ENCODE measurements at regions not wholly inside any gene's neighbourhood (a gene's known extent, or its start where the extent isn't known, plus 50 kb on each side); places are given as distances from the start of the nearest gene placed in this dataset.

DNA sequence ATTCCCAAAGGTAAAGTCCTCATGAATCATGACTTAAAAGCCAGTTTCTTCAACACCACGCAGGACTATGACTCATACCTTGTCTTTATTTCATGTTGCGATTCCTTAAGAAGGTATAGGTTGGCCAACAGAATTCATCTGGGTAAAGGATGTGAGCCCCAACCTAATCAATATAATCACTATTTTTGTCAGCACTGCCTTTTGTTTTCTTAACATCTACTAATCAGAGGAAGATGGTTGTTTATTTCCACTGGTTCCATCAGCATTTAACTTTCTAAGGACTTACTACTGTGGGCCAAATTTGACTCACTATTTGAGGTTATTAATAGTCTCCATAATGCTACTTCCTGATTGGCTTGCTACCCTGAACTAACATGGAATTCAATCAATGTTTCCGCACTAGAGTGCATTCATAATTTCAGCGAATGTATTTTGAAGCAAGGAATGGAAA is 78.6 kb downstream of the SCG2 start:
- Mint-ChIP-seq H3K4me3 (no peak overlapping the region), H3K9me3 (peaks cover 0 to 5% (median 1%) of the 10 kb centered on the region in 8 donors), H3K4me1 (no peaks in the 10 kb centered on the region), H3K27me3 (no peaks in the 10 kb centered on the region), H3K36me3 (no peaks in the 10 kb centered on the region), H3K27ac (no peak overlapping the region)
- no peak overlapping the region for H3K4me3 ChIP-seq (ENCODE audit: low read length in 2 of 2)
- intact Hi-C loops (cut with micrococcal nuclease): no loop called here
- H3K36me3 ChIP-seq (ENCODE audit: insufficient read depth, low read length): no peaks in the 10 kb centered on the region
- H3K4me1 ChIP-seq (ENCODE audit: insufficient read depth, low read length): no peaks in the 10 kb centered on the region
- POLR2A ChIA-PET (ENCODE audit: partially characterized antibody): no interaction called here
- no peaks in the 10 kb centered on the region for H3K27me3 ChIP-seq (ENCODE audit: insufficient read depth, low read length)
- H3K27ac ChIP-seq (ENCODE audit: low read depth, low read length): no peak overlapping the region
- H3K9me3 ChIP-seq (ENCODE audit: control insufficient read depth in 1 of 2, low read length in 2 of 2): no peaks in the 10 kb centered on the region
- CTCF ChIA-PET (ENCODE audit: partially characterized antibody): no interaction called here
- no peak for DNase-seq

GRCh38 chr2:223524066-223524465 is 78.1 kb downstream of the SCG2 start:
- H3K4me1 ChIP-seq (ENCODE audit: insufficient read depth, low read length): no peaks in the 10 kb centered on the region
- Mint-ChIP-seq H3K4me1 (no peaks in the 10 kb centered on the region), H3K36me3 (no peaks in the 10 kb centered on the region), H3K27ac (no peak overlapping the region), H3K9me3 (peaks cover 0 to 5% (median 1%) of the 10 kb centered on the region in 8 donors), H3K4me3 (no peak overlapping the region), H3K27me3 (no peaks in the 10 kb centered on the region)
- intact Hi-C loops (cut with micrococcal nuclease): no loop called here
- H3K9me3 ChIP-seq (ENCODE audit: control insufficient read depth in 1 of 2, low read length in 2 of 2): no peaks in the 10 kb centered on the region
- H3K27ac ChIP-seq (ENCODE audit: low read depth, low read length): no peak overlapping the region
- CTCF ChIA-PET (ENCODE audit: partially characterized antibody): no interaction called here
- no peaks in the 10 kb centered on the region for H3K36me3 ChIP-seq (ENCODE audit: insufficient read depth, low read length)
- no peaks in the 10 kb centered on the region for H3K27me3 ChIP-seq (ENCODE audit: insufficient read depth, low read length)
- DNase-seq: no peak
- POLR2A ChIA-PET (ENCODE audit: partially characterized antibody): no interaction called here
- no peak overlapping the region for H3K4me3 ChIP-seq (ENCODE audit: low read length in 2 of 2)

- Mint-ChIP-seq H3K9me3 (peaks cover 0 to 5% (median 1%) of the 10 kb centered on the region in 8 donors), H3K27me3 (no peaks in the 10 kb centered on the region)
Observed at GRCh38 chr2:223526106-223526505, 76.1 kb downstream of the SCG2 start.

GRCh38 chr2:223528036-223528435 is 74.1 kb downstream of the SCG2 start:
- no peak overlapping the region for H3K4me3 ChIP-seq (ENCODE audit: low read length in 2 of 2)
- no peak overlapping the region for H3K27ac Mint-ChIP-seq
- no peaks in the 10 kb centered on the region for H3K27me3 ChIP-seq (ENCODE audit: insufficient read depth, low read length)
- no peaks in the 10 kb centered on the region for H3K4me1 ChIP-seq (ENCODE audit: insufficient read depth, low read length)
- ChIA-PET POLR2A (ENCODE audit: partially characterized antibody) (no interaction called here), CTCF (ENCODE audit: partially characterized antibody) (no interaction called here)
- no peaks in the 10 kb centered on the region for H3K36me3 ChIP-seq (ENCODE audit: insufficient read depth, low read length)
- H3K4me3 Mint-ChIP-seq: no peak overlapping the region
- H3K36me3 Mint-ChIP-seq: no peaks in the 10 kb centered on the region
- no peak overlapping the region for H3K27ac ChIP-seq (ENCODE audit: low read depth, low read length)
- H3K27me3 Mint-ChIP-seq: no peaks in the 10 kb centered on the region
- no peaks in the 10 kb centered on the region for H3K4me1 Mint-ChIP-seq
- no peak for DNase-seq
- intact Hi-C loops (cut with micrococcal nuclease): no loop called here
- peaks cover 0 to 7% (median 2%) of the 10 kb centered on the region in 8 donors for H3K9me3 Mint-ChIP-seq
- no peaks in the 10 kb centered on the region for H3K9me3 ChIP-seq (ENCODE audit: control insufficient read depth in 1 of 2, low read length in 2 of 2)

More at GRCh38 chr2:223526106-223526505, 76.1 kb downstream of the SCG2 start:
- no peak for DNase-seq
- H3K27ac ChIP-seq (ENCODE audit: low read depth, low read length): no peak overlapping the region
- CTCF ChIA-PET (ENCODE audit: partially characterized antibody): no interaction called here
- no peaks in the 10 kb centered on the region for H3K27me3 ChIP-seq (ENCODE audit: insufficient read depth, low read length)
- Mint-ChIP-seq H3K36me3 (no peaks in the 10 kb centered on the region), H3K27ac (no peak overlapping the region), H3K4me1 (no peaks in the 10 kb centered on the region), H3K4me3 (no peak overlapping the region)
- POLR2A ChIA-PET (ENCODE audit: partially characterized antibody): no interaction called here
- H3K4me3 ChIP-seq (ENCODE audit: low read length in 2 of 2): no peak overlapping the region
- H3K4me1 ChIP-seq (ENCODE audit: insufficient read depth, low read length): no peaks in the 10 kb centered on the region
- intact Hi-C loops (cut with micrococcal nuclease): no loop called here
- no peaks in the 10 kb centered on the region for H3K36me3 ChIP-seq (ENCODE audit: insufficient read depth, low read length)
- no peaks in the 10 kb centered on the region for H3K9me3 ChIP-seq (ENCODE audit: control insufficient read depth in 1 of 2, low read length in 2 of 2)

- H3K27me3 ChIP-seq (ENCODE audit: insufficient read depth, low read length): no peaks in the 10 kb centered on the region
- H3K27ac ChIP-seq (ENCODE audit: low read depth, low read length): no peak overlapping the region
- ChIA-PET CTCF (ENCODE audit: partially characterized antibody) (no interaction called here), POLR2A (ENCODE audit: partially characterized antibody) (no interaction called here)
- Mint-ChIP-seq H3K27ac (no peak overlapping the region), H3K4me3 (no peak overlapping the region), H3K9me3 (peaks cover 0 to 7% (median under 1%) of the 10 kb centered on the region in 8 donors), H3K27me3 (no peaks in the 10 kb centered on the region), H3K4me1 (no peaks in the 10 kb centered on the region), H3K36me3 (no peaks in the 10 kb centered on the region)
- no peaks in the 10 kb centered on the region for H3K36me3 ChIP-seq (ENCODE audit: insufficient read depth, low read length)
- H3K9me3 ChIP-seq (ENCODE audit: control insufficient read depth in 1 of 2, low read length in 2 of 2): no peaks in the 10 kb centered on the region
- no peak for DNase-seq
- no peaks in the 10 kb centered on the region for H3K4me1 ChIP-seq (ENCODE audit: insufficient read depth, low read length)
- H3K4me3 ChIP-seq (ENCODE audit: low read length in 2 of 2): no peak overlapping the region
- intact Hi-C loops (cut with micrococcal nuclease): no loop called here
Observed at GRCh38 chr2:223529696-223530095, 72.5 kb downstream of the SCG2 start.

DNA sequence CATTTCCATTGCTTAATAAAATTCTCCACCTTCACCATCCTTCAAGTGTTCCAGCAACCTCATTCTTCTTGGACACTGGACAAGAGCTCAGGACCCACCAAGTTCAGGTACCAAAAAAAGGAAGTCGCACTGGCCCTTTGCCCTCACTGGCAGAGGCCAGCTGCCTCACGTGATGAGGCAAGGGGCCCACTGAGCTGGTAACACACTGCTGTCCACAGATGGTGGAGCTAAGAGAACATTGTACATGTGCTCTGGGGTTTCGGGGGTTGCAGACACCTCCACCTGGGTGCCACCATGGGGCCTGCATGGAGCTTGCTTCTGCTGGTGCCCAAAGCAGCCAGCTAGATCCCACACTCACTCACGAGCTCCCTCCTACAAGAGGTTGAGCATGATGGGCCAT is 71.3 kb downstream of the SCG2 start:
- Histone ChIP-seq H3K4me3 (ENCODE audit: low read length in 2 of 2) (no peak overlapping the region), H3K4me1 (ENCODE audit: insufficient read depth, low read length) (no peaks in the 10 kb centered on the region), H3K36me3 (ENCODE audit: insufficient read depth, low read length) (no peaks in the 10 kb centered on the region), H3K27ac (ENCODE audit: low read depth, low read length) (no peak overlapping the region), H3K9me3 (ENCODE audit: control insufficient read depth in 1 of 2, low read length in 2 of 2) (no peaks in the 10 kb centered on the region), H3K27me3 (ENCODE audit: insufficient read depth, low read length) (no peaks in the 10 kb centered on the region)
- POLR2A ChIA-PET (ENCODE audit: partially characterized antibody): no interaction called here
- H3K36me3 Mint-ChIP-seq: no peaks in the 10 kb centered on the region
- CTCF ChIA-PET (ENCODE audit: partially characterized antibody): no interaction called here
- no peaks in the 10 kb centered on the region for H3K27me3 Mint-ChIP-seq
- H3K27ac Mint-ChIP-seq: peak overlapping the region in 1 of 7 donors; percentile 26
- H3K4me1 Mint-ChIP-seq: no peaks in the 10 kb centered on the region
- peaks cover 0 to 5% (median under 1%) of the 10 kb centered on the region in 8 donors for H3K9me3 Mint-ChIP-seq
- H3K4me3 Mint-ChIP-seq: no peak overlapping the region
- intact Hi-C loops (cut with micrococcal nuclease): no loop called here
- no peak for DNase-seq

DNA sequence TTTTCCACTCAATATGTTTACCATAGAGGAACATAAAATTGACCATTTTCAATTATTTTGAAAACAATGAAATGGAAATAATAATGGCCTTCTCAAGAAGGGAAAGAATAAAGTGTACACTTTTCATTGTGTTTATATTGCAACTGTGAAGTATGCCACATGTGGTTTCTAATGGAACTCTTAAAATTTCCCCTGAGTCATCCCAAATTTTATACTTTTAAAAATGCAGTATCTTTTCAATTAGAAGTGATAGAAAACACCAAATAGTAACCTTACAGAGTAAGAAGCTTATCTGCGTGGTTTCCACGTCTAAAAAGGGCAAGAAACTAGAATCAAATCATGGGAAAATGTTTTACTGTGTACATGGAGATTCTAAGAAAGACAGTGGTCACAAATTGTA is 70.0 kb downstream of the SCG2 start:
- Histone ChIP-seq H3K4me1 (ENCODE audit: insufficient read depth, low read length) (no peaks in the 10 kb centered on the region), H3K27ac (ENCODE audit: low read depth, low read length) (no peak overlapping the region), H3K36me3 (ENCODE audit: insufficient read depth, low read length) (no peaks in the 10 kb centered on the region), H3K4me3 (ENCODE audit: low read length in 2 of 2) (no peak overlapping the region), H3K27me3 (ENCODE audit: insufficient read depth, low read length) (no peaks in the 10 kb centered on the region), H3K9me3 (ENCODE audit: control insufficient read depth in 1 of 2, low read length in 2 of 2) (no peaks in the 10 kb centered on the region)
- H3K27ac Mint-ChIP-seq: no peak overlapping the region
- H3K36me3 Mint-ChIP-seq: no peaks in the 10 kb centered on the region
- H3K4me1 Mint-ChIP-seq: no peaks in the 10 kb centered on the region
- intact Hi-C loops (cut with micrococcal nuclease): no loop called here
- peaks cover 0 to 5% (median under 1%) of the 10 kb centered on the region in 8 donors for H3K9me3 Mint-ChIP-seq
- POLR2A ChIA-PET (ENCODE audit: partially characterized antibody): no interaction called here
- H3K4me3 Mint-ChIP-seq: no peak overlapping the region
- H3K27me3 Mint-ChIP-seq: no peaks in the 10 kb centered on the region
- CTCF ChIA-PET (ENCODE audit: partially characterized antibody): no interaction called here
- no peak for DNase-seq

GRCh38 chr2:223532712-223533111 is 69.4 kb downstream of the SCG2 start:
- H3K27me3 Mint-ChIP-seq: no peaks in the 10 kb centered on the region
- POLR2A ChIA-PET (ENCODE audit: partially characterized antibody): no interaction called here
- no peak overlapping the region for H3K27ac Mint-ChIP-seq
- peaks cover 0 to 5% (median under 1%) of the 10 kb centered on the region in 8 donors for H3K9me3 Mint-ChIP-seq
- H3K4me1 ChIP-seq (ENCODE audit: insufficient read depth, low read length): no peaks in the 10 kb centered on the region
- CTCF ChIA-PET (ENCODE audit: partially characterized antibody): interaction anchor here (0.6 kb wide), 1 partner anchor 34 kb away, joined by 3 read pairs; no protein-coding TSS in a partner anchor
- no peak overlapping the region for H3K27ac ChIP-seq (ENCODE audit: low read depth, low read length)
- H3K36me3 ChIP-seq (ENCODE audit: insufficient read depth, low read length): no peaks in the 10 kb centered on the region
- intact Hi-C loops (cut with micrococcal nuclease): no loop called here
- no peaks in the 10 kb centered on the region for H3K4me1 Mint-ChIP-seq
- H3K36me3 Mint-ChIP-seq: no peaks in the 10 kb centered on the region
- no peak overlapping the region for H3K4me3 ChIP-seq (ENCODE audit: low read length in 2 of 2)
- DNase-seq: no peak
- H3K4me3 Mint-ChIP-seq: no peak overlapping the region
- no peaks in the 10 kb centered on the region for H3K9me3 ChIP-seq (ENCODE audit: control insufficient read depth in 1 of 2, low read length in 2 of 2)
- H3K27me3 ChIP-seq (ENCODE audit: insufficient read depth, low read length): no peaks in the 10 kb centered on the region
